GM19043 (cell line): ENCODE measurements at regions not wholly inside any gene's neighbourhood (a gene's known extent, or its start where the extent isn't known, plus 50 kb on each side); places are given as distances from the start of the nearest gene placed in this dataset.
"Not testable (repeated sequence)": the region's sequence is repeated elsewhere in the genome, so short reads cannot be mapped to it uniquely, and the experiment has no call there.

ENCODE experiments used
- ATAC-seq: cut with Tn5 transposase; IDR thresholded peaks from one replicate; pipeline ENCODE4 v1.9.1; 2021; ENCODE audit warnings: low read depth; ENCODE audit not compliant: unreplicated experiment

- no peak for ATAC-seq
Observed at GRCh38 chr9:18256568-18256967, 217.4 kb upstream of the ADAMTSL1 start.

GRCh38 chr9:18260521-18260920 is 213.4 kb upstream of the ADAMTSL1 start:
- ATAC-seq, result no peak

- ATAC-seq, result no peak
Observed at GRCh38 chr9:18261181-18261580, 212.8 kb upstream of the ADAMTSL1 start.

- ATAC-seq, result no peak
Observed at GRCh38 chr9:18263377-18263776, 210.6 kb upstream of the ADAMTSL1 start.

- ATAC-seq, result no peak
Observed at GRCh38 chr9:18268381-18268780, 205.6 kb upstream of the ADAMTSL1 start.

GRCh38 chr9:18269561-18269960 is 204.4 kb upstream of the ADAMTSL1 start:
- no peak for ATAC-seq

- no peak for ATAC-seq
Observed at GRCh38 chr9:18274693-18275092, 199.3 kb upstream of the ADAMTSL1 start.

GRCh38 chr9:18275313-18275990 is 198.5 kb upstream of the ADAMTSL1 start:
- no peak for ATAC-seq

- no peak for ATAC-seq
Observed at GRCh38 chr9:18281291-18281690, 192.7 kb upstream of the ADAMTSL1 start.

GRCh38 chr9:18294229-18294628 is 179.7 kb upstream of the ADAMTSL1 start:
- no peak for ATAC-seq

- ATAC-seq, result no peak
Observed at GRCh38 chr9:18296702-18297055, 177.3 kb upstream of the ADAMTSL1 start.

- ATAC-seq, result no peak
Observed at GRCh38 chr9:18297056-18297841, 176.7 kb upstream of the ADAMTSL1 start.

GRCh38 chr9:18299449-18299848 is 174.5 kb upstream of the ADAMTSL1 start:
- ATAC-seq, result no peak

- not testable (repeated sequence) for ATAC-seq
Observed at GRCh38 chr9:18305167-18305806, 168.7 kb upstream of the ADAMTSL1 start.

GRCh38 chr9:18314316-18314715 is 159.6 kb upstream of the ADAMTSL1 start:
- no peak for ATAC-seq

- no peak for ATAC-seq
Observed at GRCh38 chr9:18317896-18318295, 156.1 kb upstream of the ADAMTSL1 start.

- no peak for ATAC-seq
Observed at GRCh38 chr9:18319918-18320445, 154.0 kb upstream of the ADAMTSL1 start.

GRCh38 chr9:18324928-18325745 is 148.8 kb upstream of the ADAMTSL1 start:
- no peak for ATAC-seq

GRCh38 chr9:18325746-18326011 is 148.3 kb upstream of the ADAMTSL1 start:
- ATAC-seq, result not testable (repeated sequence)

GRCh38 chr9:18327121-18327520 is 146.8 kb upstream of the ADAMTSL1 start:
- no peak for ATAC-seq
